Ovary (tissue), 3 donors: ENCODE measurements at regions not wholly inside any gene's neighbourhood (a gene's known extent, or its start where the extent isn't known, plus 50 kb on each side); places are given as distances from the start of the nearest gene placed in this dataset.

Source experiments
- CTCF ChIP-seq, 3 donors: fragments of 450-650 bp in 2 of 3; fragments of 200-600 bp in 1 of 3; IDR thresholded peaks; one replicate each; pipeline versions ENCODE4 v1.5.1 to v1.8.0; 2016 to 2022; ENCODE audit warnings: antibody characterized with exemption in 3 of 3, mild to moderate bottlenecking in 1 of 3
- EP300 ChIP-seq: sonication (generic); formaldehyde crosslinking; IDR thresholded peaks from one replicate; pipeline ENCODE4 v1.6.1; 2017; ENCODE audit warnings: antibody characterized with exemption
- POLR2A ChIP-seq: fragments of 450-650 bp; IDR thresholded peaks from one replicate; pipeline ENCODE4 v1.6.1; 2017; ENCODE audit warnings: antibody characterized with exemption, mild to moderate bottlenecking, moderate library complexity
- donor health status: DM: no; HTN: no; CAD: no.

DNA sequence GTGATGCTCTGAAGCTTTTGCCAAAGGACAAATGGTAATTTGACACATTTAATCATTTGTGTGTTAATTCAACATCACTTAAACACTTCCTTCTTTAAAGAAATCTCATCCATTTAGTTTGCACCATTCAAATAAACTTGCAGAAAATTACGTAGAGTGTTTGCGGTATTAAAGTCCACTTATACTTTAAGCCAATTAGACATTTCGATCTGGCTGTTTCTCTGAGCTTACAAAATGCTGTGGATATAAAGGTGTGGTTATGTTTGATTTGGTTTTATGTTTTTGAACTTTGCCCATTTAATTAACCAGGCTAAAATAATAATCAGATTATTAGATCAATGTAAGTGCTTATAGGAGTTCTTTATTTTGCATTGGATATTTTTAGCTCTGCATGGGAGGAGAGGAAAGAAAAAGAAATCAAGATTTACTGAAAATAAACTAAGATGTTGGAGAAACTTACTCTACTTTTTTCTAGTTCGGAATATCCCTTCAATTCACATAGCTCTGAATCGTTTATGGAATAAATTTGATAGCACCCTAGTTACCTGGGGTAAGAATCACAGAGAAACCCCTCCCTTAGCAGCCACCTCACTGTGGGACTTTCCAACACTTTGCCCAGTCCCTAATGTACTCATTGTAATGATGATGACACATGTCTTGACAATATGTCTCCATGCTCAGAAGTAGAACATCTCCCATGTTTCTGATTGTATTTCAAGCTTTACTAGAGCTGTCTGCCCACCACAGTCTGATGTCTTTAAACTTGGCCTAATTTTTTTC is 268.0 kb downstream of the BTG1 start:
- TF ChIP-seq POLR2A: no peak
- TF ChIP-seq CTCF (IDR thresholded peaks at IDR 0.05): no peak
- no peak for TF ChIP-seq EP300
